Muscle layer of colon (tissue), 2 donors: ENCODE measurements at regions not wholly inside any gene's neighbourhood (a gene's known extent, or its start where the extent isn't known, plus 50 kb on each side); places are given as distances from the start of the nearest gene placed in this dataset.
A peak's percentile ranks its signal among the peaks of the same experiment; 100 is the strongest.

ENCODE experiments used
- H3K27ac ChIP-seq: one replicate; pipeline ENCODE4 v1.7.0; 2013; ENCODE audit warnings: low read depth, mild to moderate bottlenecking, low read length, moderate library complexity
- H3K27me3 ChIP-seq, 2 donors: one replicate each; pipeline ENCODE4 v1.7.0; 2013; ENCODE audit warnings: low read length in 2 of 2, mild to moderate bottlenecking in 2 of 2; ENCODE audit not compliant: insufficient read depth in 2 of 2, control insufficient read depth in 1 of 2
- H3K36me3 ChIP-seq: one replicate; pipeline ENCODE4 v1.7.0; 2013; ENCODE audit warnings: mild to moderate bottlenecking, low read length; ENCODE audit not compliant: insufficient read depth
- H3K4me1 ChIP-seq: one replicate; pipeline ENCODE4 v1.7.0; 2013; ENCODE audit warnings: mild to moderate bottlenecking, low read length; ENCODE audit not compliant: insufficient read depth
- H3K4me3 ChIP-seq, 2 donors: one replicate each; pipeline ENCODE4 v1.7.0; 2013; ENCODE audit warnings: low read length in 2 of 2, low read depth in 1 of 2, mild to moderate bottlenecking in 1 of 2, moderate library complexity in 1 of 2
- H3K9ac ChIP-seq: one replicate; pipeline ENCODE4 v1.7.0; 2013; ENCODE audit warnings: low read length
- H3K9me3 ChIP-seq: one replicate; pipeline ENCODE4 v1.7.0; 2013; ENCODE audit warnings: mild to moderate bottlenecking, low read length
- donor health status: abdominal sarcoma.
- donor health status: Adenocarcinoma of cecum.

DNA sequence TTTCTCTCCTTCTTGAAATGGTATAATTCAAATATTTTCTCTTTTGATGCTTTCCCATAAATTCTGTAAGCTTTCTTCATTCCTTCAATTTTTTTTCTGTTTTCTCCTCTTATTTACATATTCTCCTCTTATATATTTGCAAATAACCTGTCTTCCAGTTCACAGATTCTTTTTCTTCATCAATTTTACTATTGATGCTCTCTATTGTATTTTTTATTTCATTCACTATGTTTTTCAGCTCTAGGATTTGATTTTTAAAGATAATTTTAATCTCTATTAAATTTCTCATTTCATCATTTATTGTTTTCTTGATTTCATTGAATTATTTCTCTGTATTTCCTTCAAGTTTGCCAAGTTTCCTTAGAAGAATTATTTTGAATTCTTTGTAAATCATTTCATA, 54.0 kb upstream of the PRPS1L1 start:
- H3K4me1 ChIP-seq, result no peaks in the 10 kb centered on the region
- H3K4me3 ChIP-seq, result no peak overlapping the region
- no peaks in the 10 kb centered on the region for H3K9me3 ChIP-seq
- no peak overlapping the region for H3K27ac ChIP-seq
- no peaks in the 10 kb centered on the region for H3K36me3 ChIP-seq
- peaks cover 0 to 4% of the 10 kb centered on the region in 2 donors for H3K27me3 ChIP-seq
- no peak overlapping the region for H3K9ac ChIP-seq

DNA sequence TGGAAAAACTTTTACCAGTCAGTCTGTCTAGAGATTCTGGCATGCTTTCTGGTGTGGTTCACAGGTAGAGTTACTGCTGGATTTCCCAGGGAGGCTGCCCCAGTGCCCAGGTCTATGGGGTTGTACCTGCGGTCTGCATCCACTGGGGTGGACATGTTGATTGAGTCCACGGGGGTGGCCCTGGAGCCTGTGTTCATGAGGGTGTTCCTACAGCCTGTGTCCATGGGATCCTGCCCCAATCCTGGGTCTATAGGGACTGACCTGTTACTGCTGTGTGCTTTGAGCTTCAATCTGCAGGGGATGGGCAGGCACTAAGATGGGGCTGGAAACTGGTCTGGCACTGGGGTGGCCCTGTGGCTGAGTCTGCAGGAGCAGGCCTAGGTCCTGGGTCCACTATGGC, 54.5 kb upstream of the PRPS1L1 start:
- Histone ChIP-seq H3K27me3 (peaks cover 0 to 4% of the 10 kb centered on the region in 2 donors), H3K9ac (no peak overlapping the region), H3K36me3 (no peaks in the 10 kb centered on the region), H3K4me3 (no peak overlapping the region), H3K9me3 (no peaks in the 10 kb centered on the region), H3K27ac (no peak overlapping the region), H3K4me1 (peaks cover under 1% of the 10 kb centered on the region)

DNA sequence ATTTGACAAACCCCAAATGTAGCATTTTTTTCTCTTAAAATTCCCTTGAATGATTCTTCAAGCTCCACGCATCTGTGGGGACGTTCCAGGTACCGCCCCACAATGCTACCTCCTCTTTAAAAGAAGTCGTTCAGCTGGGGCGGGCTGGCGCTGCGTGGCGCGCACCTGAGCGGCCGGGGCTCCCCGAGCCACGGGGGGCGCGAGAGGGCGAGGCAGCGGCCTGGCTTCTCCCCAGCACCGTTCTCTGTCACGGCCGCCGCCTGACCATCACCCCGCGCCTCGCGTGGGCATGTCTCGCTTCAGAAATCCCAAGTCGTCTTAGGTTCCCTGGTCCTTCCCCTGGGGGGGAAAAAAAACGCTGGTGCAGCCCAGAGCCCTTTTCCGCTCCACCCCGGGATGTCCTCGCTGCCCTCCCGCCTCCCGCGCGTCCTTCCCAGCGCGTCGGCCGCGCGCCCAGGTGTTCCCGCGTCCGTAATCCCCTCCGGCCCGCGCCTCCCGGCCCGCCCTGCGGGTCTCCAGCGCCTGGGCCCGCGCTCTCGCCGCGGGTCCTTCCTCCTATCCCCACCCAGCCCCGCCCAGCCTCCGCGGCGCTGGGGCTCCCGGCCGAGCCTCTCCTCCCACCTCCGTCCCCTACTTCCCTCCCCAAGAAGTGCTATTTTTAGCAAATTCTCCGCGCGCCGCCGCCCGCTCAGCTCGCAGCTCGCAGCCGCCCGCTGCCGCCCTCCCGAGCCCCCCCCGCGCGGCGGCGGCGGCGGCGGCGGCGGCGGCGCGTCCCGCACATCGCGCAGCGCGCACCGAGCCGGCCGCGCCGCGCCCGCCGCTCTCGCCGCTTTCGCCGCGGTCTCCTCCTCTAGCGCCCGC, 58.7 kb upstream of the PRPS1L1 start:
- H3K27ac ChIP-seq, result peak overlapping the region; percentile 48
- H3K4me1 ChIP-seq, result peaks cover 4% of the 10 kb centered on the region
- H3K9me3 ChIP-seq, result no peaks in the 10 kb centered on the region
- H3K27me3 ChIP-seq, result peaks cover 0 to 4% of the 10 kb centered on the region in 2 donors
- H3K4me3 ChIP-seq, result peak overlapping the region; percentile 68 to 77
- H3K9ac ChIP-seq, result peak overlapping the region; percentile 6
- H3K36me3 ChIP-seq, result no peaks in the 10 kb centered on the region

DNA sequence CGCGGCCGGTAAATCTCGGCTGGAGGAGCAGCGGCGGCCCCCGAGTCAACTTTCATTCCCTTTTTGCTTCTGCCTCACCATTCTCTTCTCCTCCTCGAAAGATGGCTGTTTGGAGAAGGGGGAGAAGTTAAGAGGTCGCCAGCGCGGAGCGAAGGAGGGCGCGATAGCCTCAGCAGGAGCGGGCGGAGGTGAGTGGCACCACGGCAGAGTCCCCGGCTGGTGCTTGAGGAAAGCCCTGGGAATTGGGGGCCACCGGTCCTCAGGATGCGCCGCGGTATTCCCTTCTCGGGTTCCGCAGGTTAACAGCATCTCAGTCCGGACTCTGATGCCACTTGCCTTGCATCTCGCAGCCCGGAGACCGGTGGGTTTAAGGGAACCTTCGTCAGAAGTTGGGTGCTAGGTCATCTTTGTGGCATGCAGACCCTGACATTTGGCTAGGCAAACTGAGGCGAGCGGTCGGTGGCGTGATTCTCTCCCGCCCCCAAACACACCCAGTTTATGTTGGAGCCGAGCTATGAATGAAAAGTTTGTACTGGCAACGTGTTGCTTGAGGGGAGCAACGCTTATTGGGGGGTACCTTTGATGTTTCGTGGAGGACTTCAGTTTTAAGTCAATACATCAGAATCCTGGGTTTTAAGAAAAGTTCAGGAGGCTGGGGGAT, 59.5 kb upstream of the PRPS1L1 start:
- peaks cover 0 to 4% of the 10 kb centered on the region in 2 donors for H3K27me3 ChIP-seq
- H3K27ac ChIP-seq, result peak overlapping the region; percentile 56
- no peaks in the 10 kb centered on the region for H3K9me3 ChIP-seq
- H3K4me1 ChIP-seq, result peaks cover 4% of the 10 kb centered on the region
- H3K36me3 ChIP-seq, result no peaks in the 10 kb centered on the region
- H3K9ac ChIP-seq, result no peak overlapping the region
- peak overlapping the region; percentile 37 to 52 for H3K4me3 ChIP-seq

DNA sequence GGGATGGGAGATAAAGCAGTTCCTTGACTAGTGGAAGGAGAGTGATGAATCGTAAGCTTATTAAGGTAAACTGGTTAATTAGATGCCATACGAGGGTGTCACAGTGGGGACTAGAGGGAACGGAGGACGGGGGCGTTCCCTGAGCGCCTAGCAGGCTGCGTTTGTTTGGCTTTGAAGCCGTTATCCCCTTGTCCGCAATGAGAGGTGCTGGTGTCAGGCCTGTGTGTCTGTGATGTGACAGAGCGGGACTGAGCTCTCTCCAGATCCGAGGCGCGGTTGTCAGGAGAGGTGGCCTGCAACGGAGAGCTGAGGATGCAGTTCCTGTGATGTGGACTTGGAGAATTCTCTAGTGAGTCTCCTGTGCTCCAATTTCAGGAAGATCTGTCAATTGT, 60.0 kb upstream of the PRPS1L1 start:
- H3K9me3 ChIP-seq, result no peaks in the 10 kb centered on the region
- peaks cover 0 to 4% of the 10 kb centered on the region in 2 donors for H3K27me3 ChIP-seq
- peak overlapping the region; percentile 37 to 52 for H3K4me3 ChIP-seq
- H3K4me1 ChIP-seq, result peaks cover 4% of the 10 kb centered on the region
- H3K36me3 ChIP-seq, result no peaks in the 10 kb centered on the region
- H3K9ac ChIP-seq, result no peak overlapping the region
- no peak overlapping the region for H3K27ac ChIP-seq

DNA sequence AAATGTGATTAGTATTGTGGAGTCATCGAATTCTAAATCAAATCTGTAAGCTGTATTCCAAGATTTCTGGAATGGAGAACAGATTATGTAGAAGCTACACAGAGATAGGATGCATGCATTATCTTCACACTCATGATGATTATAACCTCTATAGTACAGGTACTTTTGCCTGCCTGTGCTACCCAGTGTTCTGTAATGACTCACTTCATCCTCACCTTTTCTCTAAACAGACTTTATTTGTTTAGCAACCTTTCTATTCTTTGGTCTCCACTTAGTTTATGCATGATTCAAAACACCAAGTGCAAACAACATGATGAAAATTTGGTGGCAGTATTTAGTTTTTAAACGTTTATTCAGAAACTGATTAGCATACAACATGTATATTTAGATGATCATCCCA, 68.4 kb upstream of the PRPS1L1 start:
- H3K9ac ChIP-seq, result no peak overlapping the region
- H3K36me3 ChIP-seq, result no peaks in the 10 kb centered on the region
- H3K27ac ChIP-seq, result no peak overlapping the region
- peaks cover 4% of the 10 kb centered on the region for H3K4me1 ChIP-seq
- no peaks in the 10 kb centered on the region for H3K27me3 ChIP-seq
- no peaks in the 10 kb centered on the region for H3K9me3 ChIP-seq
- H3K4me3 ChIP-seq, result no peak overlapping the region

DNA sequence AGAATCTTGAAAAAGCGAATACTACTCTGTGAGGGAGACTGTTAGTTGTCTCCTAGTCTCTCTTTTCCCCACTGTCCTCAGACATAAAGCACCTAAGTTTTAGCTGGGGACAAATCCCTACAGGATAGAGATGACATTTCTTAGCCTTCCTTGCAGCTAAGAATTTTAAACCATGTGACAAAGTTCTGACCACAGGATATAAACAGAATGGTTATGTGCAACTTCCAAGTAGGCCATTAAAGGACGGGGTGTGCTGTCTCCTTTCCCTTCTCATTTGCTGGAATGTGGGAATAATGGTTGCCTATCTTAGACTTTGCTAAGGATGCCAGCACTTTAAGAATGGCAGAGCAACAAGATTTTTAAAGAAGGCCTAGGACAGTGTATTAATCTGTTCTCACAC, 74.9 kb upstream of the PRPS1L1 start:
- no peaks in the 10 kb centered on the region for H3K27me3 ChIP-seq
- no peaks in the 10 kb centered on the region for H3K9me3 ChIP-seq
- no peak overlapping the region for H3K4me3 ChIP-seq
- H3K4me1 ChIP-seq, result peaks cover 4% of the 10 kb centered on the region
- no peak overlapping the region for H3K27ac ChIP-seq
- no peaks in the 10 kb centered on the region for H3K36me3 ChIP-seq
- H3K9ac ChIP-seq, result no peak overlapping the region

DNA sequence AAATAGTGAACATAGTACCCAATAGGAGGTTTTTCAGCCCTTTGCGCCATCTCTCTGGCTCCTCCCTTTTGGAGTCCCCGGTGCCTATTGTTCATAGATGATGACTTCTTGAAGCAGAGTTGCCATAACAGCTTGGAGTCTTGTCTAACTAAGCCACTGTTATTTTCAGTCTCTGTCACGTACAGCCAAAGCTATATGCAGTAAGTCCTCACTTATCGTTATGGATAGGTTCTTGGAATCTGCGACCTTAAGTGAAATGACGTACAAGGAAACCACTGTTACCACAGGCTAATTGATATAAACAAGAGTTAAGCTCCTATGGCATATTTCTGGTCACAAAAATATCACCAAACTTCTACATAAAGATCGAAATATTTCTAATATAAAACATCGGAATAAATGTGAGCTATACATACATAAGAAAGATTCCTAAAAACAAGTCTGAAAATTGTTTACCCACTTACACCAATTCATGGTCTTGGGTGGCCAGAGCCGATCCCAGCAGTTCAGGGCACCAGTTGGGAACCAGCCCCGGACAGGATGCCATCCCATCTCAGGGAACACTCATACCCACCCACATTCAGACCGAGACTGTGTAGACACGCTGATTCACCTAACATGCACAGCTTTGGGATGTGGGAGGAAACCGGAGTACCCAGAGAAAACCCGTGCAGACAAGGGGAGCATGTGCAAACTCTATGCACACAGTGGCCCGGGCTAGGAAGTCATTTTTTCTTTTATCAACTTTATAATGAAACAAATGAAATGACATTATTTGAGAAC, 76.0 kb upstream of the PRPS1L1 start:
- peaks cover 4% of the 10 kb centered on the region for H3K4me1 ChIP-seq
- H3K4me3 ChIP-seq, result no peak overlapping the region
- H3K9me3 ChIP-seq, result no peaks in the 10 kb centered on the region
- H3K27me3 ChIP-seq, result no peaks in the 10 kb centered on the region
- no peaks in the 10 kb centered on the region for H3K36me3 ChIP-seq
- no peak overlapping the region for H3K27ac ChIP-seq
- no peak overlapping the region for H3K9ac ChIP-seq

DNA sequence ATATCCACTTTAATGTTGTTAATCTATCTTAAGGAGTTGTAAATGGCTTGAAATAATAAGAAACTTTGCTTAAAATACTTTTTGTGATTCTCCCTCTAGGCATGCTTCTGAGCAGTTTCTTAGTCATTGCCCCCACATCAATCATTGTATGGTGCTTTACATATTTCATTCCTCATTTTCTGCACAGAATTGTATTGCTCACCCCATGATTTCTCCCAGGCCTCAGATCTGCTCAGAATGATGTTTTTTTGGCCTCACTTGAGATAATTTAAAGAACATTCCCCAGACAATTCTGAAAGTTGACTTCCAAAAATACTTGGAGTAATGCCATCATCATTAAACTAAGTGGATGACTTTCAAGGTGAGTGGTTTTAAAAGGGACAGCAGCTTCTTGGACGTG, 82.1 kb upstream of the PRPS1L1 start:
- Histone ChIP-seq H3K9me3 (no peaks in the 10 kb centered on the region), H3K4me3 (no peak overlapping the region), H3K4me1 (peaks cover 13% of the 10 kb centered on the region), H3K9ac (no peak overlapping the region), H3K27ac (no peak overlapping the region), H3K27me3 (no peaks in the 10 kb centered on the region), H3K36me3 (no peaks in the 10 kb centered on the region)

DNA sequence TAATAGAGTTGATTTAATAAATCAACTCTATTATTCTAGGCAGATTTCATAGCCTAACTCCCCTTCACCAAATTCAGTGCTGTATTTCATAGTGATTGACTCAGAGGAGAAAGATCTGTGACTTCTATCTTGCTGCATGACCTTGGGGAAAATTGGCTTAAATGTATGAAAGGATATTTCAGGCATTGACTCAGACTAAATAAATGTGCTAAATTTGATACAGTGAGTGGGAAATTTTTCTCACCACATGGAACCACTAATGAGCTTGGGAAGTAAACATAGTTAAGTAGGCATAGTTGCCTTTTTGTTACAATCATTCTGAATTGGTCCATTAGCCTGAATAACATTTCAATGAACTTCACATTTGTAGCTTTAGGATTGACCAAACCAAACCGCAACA, 89.0 kb upstream of the PRPS1L1 start:
- no peaks in the 10 kb centered on the region for H3K9me3 ChIP-seq
- no peaks in the 10 kb centered on the region for H3K27me3 ChIP-seq
- H3K4me1 ChIP-seq, result no peaks in the 10 kb centered on the region
- H3K36me3 ChIP-seq, result no peaks in the 10 kb centered on the region
- no peak overlapping the region for H3K4me3 ChIP-seq
- no peak overlapping the region for H3K27ac ChIP-seq
- no peak overlapping the region for H3K9ac ChIP-seq

DNA sequence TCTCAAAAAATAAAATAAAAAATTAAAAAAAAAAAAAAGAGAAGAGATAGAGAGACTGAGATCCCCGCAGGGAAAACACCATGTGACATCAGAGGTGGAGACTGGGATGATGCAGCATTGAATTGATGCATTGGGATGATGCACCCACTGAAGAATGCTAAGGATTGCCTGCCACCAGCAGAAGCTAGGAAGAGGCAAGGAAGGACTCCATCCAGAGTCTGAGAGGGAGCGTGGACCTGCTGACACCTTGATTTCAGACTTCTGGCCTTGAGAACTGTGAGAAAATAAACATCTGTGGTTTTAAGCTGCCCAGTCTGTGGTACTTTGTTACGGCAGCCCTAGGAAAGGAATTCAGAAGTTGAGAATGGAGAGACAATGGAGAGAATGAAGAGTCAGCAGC, 89.8 kb upstream of the PRPS1L1 start:
- Histone ChIP-seq H3K9me3 (no peaks in the 10 kb centered on the region), H3K9ac (no peak overlapping the region), H3K27ac (no peak overlapping the region), H3K27me3 (no peaks in the 10 kb centered on the region), H3K36me3 (no peaks in the 10 kb centered on the region), H3K4me3 (no peak overlapping the region), H3K4me1 (no peaks in the 10 kb centered on the region)
